Esophagus muscularis mucosa (tissue), 3 donors: ENCODE measurements at regions not wholly inside any gene's neighbourhood (a gene's known extent, or its start where the extent isn't known, plus 50 kb on each side); places are given as distances from the start of the nearest gene placed in this dataset.
"Not testable (repeated sequence)": the region's sequence is repeated elsewhere in the genome, so short reads cannot be mapped to it uniquely, and the experiment has no call there.

ENCODE experiments used
- POLR2A ChIP-seq: fragments of 450-650 bp; IDR thresholded peaks from one replicate; pipeline ENCODE4 v1.6.1; 2017; ENCODE audit warnings: antibody characterized with exemption, moderate library complexity, mild to moderate bottlenecking, low read depth
- POLR2AphosphoS5 ChIP-seq, 2 donors: sonication (generic); formaldehyde crosslinking; IDR thresholded peaks; one replicate each; pipeline ENCODE4 v1.6.1; 2017; ENCODE audit warnings: antibody characterized with exemption in 2 of 2
- TF ChIP-seq, protein P1 (sequence below), 3 experiments: fragments of 200-600 bp in 2 of 3; fragments of 450-650 bp in 1 of 3; sonication (generic) in 2 of 3; IDR thresholded peaks; one replicate each; pipeline ENCODE4 v1.5.1; 2017 to 2019; ENCODE audit warnings: antibody characterized with exemption in 3 of 3, mild to moderate bottlenecking in 2 of 3, moderate library complexity in 1 of 3

DNA sequence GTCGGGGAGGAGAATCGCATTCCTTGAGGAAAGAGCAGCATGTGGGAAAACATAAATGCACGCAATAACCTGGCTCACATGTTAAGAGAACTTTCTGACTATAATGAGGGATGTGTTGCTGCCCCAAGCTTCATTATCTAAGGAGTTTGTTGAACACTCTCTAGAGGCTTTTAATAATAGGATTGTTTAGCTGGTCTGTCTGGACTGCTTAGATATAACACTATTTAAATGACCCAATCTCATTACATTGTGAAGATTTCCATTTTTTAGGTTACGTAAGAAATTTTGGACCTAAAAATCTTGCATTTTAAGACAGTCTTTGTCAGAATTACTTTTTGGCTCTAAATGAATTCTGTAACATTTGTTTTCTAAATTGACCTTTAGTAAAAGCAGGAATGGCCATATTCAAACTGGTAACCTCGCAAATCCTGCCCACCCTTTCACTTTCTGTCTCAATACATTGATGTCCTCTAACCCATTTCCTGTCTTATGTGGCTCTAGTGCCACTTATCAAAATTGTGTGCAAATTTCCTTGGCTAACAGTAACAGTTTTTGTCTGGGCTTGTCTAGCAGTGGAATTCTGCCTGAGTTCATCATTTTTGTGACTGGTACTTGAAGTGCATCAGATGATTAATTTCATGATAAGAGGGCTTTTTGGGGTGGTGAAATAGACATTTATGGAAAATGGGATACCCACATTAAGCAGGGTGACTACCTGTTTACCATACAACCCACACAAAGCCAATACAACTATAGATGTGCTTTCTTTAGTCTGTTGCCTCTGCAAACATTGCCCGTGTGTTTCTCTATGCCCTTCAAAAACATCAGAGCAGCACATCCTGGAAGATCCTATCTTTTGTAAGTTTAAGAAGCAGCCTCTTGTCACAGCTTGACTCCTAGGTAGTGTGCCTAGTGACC lies 61.6 kb upstream of the IKBKE start:
- TF ChIP-seq POLR2A; POLR2AphosphoS5 (IDR thresholded peaks at IDR 0.05): not testable (repeated sequence)
- TF ChIP-seq, protein P1, sequence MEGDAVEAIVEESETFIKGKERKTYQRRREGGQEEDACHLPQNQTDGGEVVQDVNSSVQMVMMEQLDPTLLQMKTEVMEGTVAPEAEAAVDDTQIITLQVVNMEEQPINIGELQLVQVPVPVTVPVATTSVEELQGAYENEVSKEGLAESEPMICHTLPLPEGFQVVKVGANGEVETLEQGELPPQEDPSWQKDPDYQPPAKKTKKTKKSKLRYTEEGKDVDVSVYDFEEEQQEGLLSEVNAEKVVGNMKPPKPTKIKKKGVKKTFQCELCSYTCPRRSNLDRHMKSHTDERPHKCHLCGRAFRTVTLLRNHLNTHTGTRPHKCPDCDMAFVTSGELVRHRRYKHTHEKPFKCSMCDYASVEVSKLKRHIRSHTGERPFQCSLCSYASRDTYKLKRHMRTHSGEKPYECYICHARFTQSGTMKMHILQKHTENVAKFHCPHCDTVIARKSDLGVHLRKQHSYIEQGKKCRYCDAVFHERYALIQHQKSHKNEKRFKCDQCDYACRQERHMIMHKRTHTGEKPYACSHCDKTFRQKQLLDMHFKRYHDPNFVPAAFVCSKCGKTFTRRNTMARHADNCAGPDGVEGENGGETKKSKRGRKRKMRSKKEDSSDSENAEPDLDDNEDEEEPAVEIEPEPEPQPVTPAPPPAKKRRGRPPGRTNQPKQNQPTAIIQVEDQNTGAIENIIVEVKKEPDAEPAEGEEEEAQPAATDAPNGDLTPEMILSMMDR (IDR thresholded peaks at IDR 0.05): not testable (repeated sequence)
